ENCODE measurements at regions not wholly inside any gene's neighbourhood (a gene's known extent, or its start where the extent isn't known, plus 50 kb on each side); places are given as distances from the start of the nearest gene placed in this dataset.

GRCh38 chr16:86764551-86764950 lies 186.2 kb downstream of the FOXL1 start:
- Histone ChIP-seq H3K27me3 (ENCODE audit: insufficient read depth in 3 of 3, low read length in 2 of 3) (peaks cover 0 to 55% (median 6%) of the 10 kb centered on the region in 3 donors), H3K36me3 (ENCODE audit: insufficient read depth in 1 of 2, low read depth in 1 of 2) (no peaks in the 10 kb centered on the region), H3K4me1 (no peaks in the 10 kb centered on the region), H3K27ac (no peak overlapping the region), H3K9me3 (no peaks in the 10 kb centered on the region), H3K4me3 (no peak overlapping the region)
- WGBS, 3 donors = 77 to 85% (median 84%) methylated on average over 4 of the region's 4 CpGs
- ATAC-seq (no peak), DNase-seq (no peak)
- TF ChIP-seq, protein P1, sequence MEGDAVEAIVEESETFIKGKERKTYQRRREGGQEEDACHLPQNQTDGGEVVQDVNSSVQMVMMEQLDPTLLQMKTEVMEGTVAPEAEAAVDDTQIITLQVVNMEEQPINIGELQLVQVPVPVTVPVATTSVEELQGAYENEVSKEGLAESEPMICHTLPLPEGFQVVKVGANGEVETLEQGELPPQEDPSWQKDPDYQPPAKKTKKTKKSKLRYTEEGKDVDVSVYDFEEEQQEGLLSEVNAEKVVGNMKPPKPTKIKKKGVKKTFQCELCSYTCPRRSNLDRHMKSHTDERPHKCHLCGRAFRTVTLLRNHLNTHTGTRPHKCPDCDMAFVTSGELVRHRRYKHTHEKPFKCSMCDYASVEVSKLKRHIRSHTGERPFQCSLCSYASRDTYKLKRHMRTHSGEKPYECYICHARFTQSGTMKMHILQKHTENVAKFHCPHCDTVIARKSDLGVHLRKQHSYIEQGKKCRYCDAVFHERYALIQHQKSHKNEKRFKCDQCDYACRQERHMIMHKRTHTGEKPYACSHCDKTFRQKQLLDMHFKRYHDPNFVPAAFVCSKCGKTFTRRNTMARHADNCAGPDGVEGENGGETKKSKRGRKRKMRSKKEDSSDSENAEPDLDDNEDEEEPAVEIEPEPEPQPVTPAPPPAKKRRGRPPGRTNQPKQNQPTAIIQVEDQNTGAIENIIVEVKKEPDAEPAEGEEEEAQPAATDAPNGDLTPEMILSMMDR (IDR thresholded peaks at IDR 0.05) = no peak
- intact Hi-C loops (cut with DNase I) = no loop called here

DNA sequence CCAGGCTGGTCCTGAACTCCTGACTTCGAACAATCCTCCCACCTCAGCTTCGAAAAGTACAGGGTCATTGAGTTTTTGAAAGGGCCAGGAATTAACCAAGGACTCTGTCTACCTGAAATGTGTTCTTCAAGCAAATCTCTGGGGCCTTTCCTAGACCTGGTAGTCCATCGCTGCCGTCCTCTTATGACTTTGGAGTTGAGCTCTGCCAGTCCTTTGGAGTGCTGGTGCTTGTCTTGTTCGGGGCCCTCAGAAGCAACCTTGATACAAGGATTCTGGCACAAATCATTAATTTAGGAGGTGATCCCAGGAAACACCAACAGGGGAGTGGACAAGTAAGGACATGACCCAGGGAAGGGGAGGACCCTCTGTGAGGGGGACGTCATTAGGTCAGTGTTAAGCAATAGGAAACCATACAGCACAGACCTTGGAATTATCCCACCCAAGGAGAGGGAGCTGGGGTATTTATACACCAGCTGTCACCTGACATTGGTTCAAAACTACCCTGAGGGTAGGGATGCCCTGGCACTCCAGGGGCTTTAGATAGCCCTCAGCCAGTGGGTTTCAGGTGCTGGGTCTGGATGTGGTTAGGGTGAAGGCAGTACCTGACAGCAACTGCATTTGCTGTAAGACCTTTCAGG lies 187.2 kb downstream of the FOXL1 start:
- peaks cover 0 to 58% (median 5%) of the 10 kb centered on the region in 3 donors for H3K27me3 ChIP-seq (ENCODE audit: insufficient read depth in 3 of 3, low read length in 2 of 3)
- WGBS, 3 donors = 82 to 88% (median 87%) methylated on average over 6 of the region's 6 CpGs

DNA sequence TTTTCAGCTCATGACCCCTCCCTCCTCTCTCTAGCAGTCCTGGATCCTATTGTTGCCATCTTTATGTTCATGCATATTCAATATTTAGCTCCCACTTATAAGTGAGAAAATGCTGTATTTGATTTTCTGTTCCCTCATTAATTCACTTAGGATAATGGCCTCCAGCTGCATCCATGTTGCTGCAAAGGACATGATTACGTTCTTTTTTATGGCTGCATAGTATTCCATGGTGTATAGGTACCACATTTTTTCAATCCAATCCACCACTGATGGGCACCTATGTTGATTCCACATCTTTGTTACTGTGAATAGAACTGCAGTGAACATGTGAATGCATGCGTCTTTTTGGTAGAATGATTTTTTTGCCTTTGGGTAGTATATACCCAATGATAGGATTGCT lies 188.4 kb downstream of the FOXL1 start:
- no peaks in the 10 kb centered on the region for H3K4me1 ChIP-seq
- H3K27me3 ChIP-seq (ENCODE audit: insufficient read depth in 3 of 3, low read length in 2 of 3) = peaks cover 0 to 57% (median 0%) of the 10 kb centered on the region in 3 donors
- no peaks in the 10 kb centered on the region for H3K9me3 ChIP-seq
- DNase-seq (no peak), ATAC-seq (no peak)
- H3K36me3 ChIP-seq (ENCODE audit: insufficient read depth in 1 of 2, low read depth in 1 of 2) = no peaks in the 10 kb centered on the region
- H3K4me3 ChIP-seq = no peak overlapping the region
- TF ChIP-seq, protein P1 (IDR thresholded peaks at IDR 0.05) = no peak
- H3K27ac ChIP-seq = no peak overlapping the region
- intact Hi-C loops (cut with DNase I) = no loop called here
- WGBS, 3 donors = 86 to 89% (median 87%) methylated on average over 2 of the region's 2 CpGs

More for the DNA sequence above, 187.2 kb downstream of the FOXL1 start:
- intact Hi-C loops (cut with DNase I) = no loop called here
- ATAC-seq (no peak), DNase-seq (no peak)
- no peak overlapping the region for H3K4me3 ChIP-seq
- H3K27ac ChIP-seq = no peak overlapping the region
- no peaks in the 10 kb centered on the region for H3K4me1 ChIP-seq
- no peaks in the 10 kb centered on the region for H3K9me3 ChIP-seq
- TF ChIP-seq, protein P1 (IDR thresholded peaks at IDR 0.05) = no peak
- H3K36me3 ChIP-seq (ENCODE audit: insufficient read depth in 1 of 2, low read depth in 1 of 2) = no peaks in the 10 kb centered on the region

- peaks cover 0 to 51% (median 2%) of the 10 kb centered on the region in 3 donors for H3K27me3 ChIP-seq (ENCODE audit: insufficient read depth in 3 of 3, low read length in 2 of 3)
- no peaks in the 10 kb centered on the region for H3K9me3 ChIP-seq
- WGBS, 3 donors = 21 to 23% (median 23%) methylated on average over 13 of the region's 13 CpGs
- TF ChIP-seq, protein P1 (IDR thresholded peaks at IDR 0.05) = no peak
- DNase-seq = no peak
- H3K27ac ChIP-seq = no peak overlapping the region
- no peak overlapping the region for H3K4me3 ChIP-seq
- no peak for ATAC-seq
- H3K4me1 ChIP-seq = no peaks in the 10 kb centered on the region
- no peaks in the 10 kb centered on the region for H3K36me3 ChIP-seq (ENCODE audit: insufficient read depth in 1 of 2, low read depth in 1 of 2)
- intact Hi-C loops (cut with DNase I) = no loop called here
Observed at GRCh38 chr16:86768228-86768791, 190.0 kb downstream of the FOXL1 start.

Data from psoas muscle (tissue), 7 donors.